ENCODE measurements at regions not wholly inside any gene's neighbourhood (a gene's known extent, or its start where the extent isn't known, plus 50 kb on each side); places are given as distances from the start of the nearest gene placed in this dataset.

DNA sequence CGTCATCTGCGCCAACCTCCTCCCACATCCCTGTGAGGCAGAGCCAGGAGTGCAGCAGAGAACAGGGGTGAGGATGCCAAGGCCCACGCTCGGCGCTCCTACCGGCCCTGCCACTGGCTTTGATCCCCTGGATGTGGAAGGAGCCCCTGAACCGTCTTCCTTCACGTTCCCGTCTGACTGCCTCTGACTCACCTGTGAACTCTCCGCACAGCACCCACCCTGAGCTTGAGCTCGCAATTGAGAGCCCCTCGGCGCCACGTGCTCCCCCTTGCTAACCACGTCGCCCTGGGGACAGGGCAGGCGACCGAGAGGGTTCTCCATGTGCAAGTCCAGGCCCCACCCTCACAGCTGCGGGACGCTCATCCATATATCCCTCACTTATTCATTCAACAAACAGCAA is 645.3 kb downstream of the BRD1 start:
- DNase-seq (ENCODE audit: low read depth, low spot score) = no peak

GRCh38 chr22:49181942-49182341 is 645.7 kb downstream of the BRD1 start:
- DNase-seq (ENCODE audit: low read depth, low spot score) = no peak

GRCh38 chr22:49181431-49181830 is 646.2 kb downstream of the BRD1 start:
- DNase-seq (ENCODE audit: low read depth, low spot score) = no peak

- no peak for DNase-seq (ENCODE audit: low read depth, low spot score)
Measured at GRCh38 chr22:49180683-49181024, 647.0 kb downstream of the BRD1 start.

DNA sequence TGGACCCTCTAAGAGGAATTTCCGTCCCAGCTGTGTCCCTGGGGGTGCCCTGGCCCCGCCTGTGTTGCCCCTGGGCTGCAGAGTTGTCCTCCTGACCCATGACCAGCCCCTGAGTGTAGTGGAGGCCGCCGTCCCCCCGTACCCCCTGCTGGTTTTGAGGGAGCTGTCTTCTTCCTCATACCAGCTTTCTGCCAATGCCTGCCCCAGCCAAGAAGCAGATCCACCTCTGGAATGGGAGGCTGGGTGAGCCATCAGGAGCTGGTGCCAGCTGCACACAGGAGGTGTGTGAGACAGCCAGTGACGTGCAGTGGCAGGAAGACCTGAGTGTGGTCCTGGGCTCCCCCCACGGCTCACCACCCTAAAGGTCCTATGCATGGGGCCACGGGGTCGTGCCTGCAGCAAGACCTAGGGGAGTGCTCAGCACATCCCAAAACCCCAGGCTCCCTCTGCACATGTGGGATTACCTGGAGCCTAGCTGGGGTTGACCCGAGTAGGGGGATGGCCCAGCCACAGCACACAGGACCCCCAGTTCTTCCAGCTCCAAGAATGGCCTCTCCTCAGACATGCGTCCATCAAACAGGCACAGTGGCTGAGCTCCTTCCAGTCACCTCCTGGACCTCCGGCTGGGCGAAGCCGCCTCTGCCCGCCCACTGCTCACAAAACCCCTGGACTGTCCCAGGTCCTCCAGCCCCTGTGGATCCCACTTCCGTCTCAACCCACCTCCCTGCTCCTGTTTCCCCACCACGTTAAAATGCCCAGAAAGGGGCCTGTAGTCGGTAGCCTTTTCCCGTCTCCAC is 647.6 kb downstream of the BRD1 start:
- DNase-seq (ENCODE audit: low read depth, low spot score) = no peak

GRCh38 chr22:49179175-49179574 is 648.5 kb downstream of the BRD1 start:
- no peak for DNase-seq (ENCODE audit: low read depth, low spot score)

DNA sequence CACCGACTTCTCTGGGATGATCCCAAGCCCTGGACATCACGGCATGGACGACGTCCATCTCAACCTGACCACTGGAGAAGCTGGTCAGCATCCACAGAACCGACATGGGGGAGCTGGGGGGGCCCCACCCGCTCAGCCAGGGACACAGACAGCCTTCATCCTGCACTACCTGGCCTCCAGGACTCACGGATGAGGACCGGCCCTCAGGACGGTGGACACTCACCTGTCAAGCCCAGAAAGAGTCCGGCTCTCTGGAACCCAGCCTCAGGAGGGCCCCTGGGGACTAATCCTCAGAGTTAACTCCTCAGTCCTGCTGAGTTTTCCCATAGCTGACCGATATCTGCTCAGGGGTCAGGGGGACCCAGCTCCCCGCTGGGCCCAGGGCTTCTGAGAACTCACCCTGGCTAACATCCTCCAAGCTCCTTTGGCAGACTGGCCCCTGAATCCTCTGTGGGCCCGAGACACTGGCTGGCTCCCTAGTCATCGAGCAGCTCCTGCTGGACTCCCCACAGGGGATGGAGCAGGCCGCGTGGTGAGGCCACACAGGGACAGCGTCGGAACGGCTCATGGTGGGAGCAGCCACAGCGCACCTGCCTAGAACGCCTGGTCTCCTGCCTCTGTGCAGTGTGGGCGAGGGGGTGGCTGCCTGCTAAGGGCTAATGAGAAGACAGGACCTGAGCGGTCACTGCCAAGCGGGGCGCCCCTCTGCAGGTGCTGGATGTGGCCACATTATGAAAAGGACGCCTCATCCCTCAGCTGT is 649.2 kb downstream of the BRD1 start:
- DNase-seq (ENCODE audit: low read depth, low spot score) = no peak

- DNase-seq (ENCODE audit: low read depth, low spot score) = no peak
Measured at GRCh38 chr22:49177666-49178065, 650.0 kb downstream of the BRD1 start.

DNA sequence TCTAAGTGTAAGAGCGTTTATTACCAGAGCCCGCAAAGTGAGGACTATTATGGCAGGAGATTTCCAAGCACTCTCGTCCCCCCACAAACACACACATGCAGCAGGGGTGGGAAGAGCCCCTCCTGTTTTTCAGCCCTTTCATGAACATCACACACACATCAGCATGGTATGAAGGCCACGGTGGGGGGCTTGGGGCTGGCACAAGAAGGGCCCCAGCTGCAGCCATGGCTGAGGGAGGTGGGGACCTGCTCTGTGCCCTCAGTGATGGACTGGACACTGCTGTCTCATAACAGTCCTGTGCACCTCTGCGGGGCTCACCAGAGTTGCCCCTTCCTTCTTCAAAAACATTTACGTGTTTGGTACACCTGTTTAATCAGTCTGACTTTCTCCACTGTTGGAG is 650.7 kb downstream of the BRD1 start:
- no peak for DNase-seq (ENCODE audit: low read depth, low spot score)

DNA sequence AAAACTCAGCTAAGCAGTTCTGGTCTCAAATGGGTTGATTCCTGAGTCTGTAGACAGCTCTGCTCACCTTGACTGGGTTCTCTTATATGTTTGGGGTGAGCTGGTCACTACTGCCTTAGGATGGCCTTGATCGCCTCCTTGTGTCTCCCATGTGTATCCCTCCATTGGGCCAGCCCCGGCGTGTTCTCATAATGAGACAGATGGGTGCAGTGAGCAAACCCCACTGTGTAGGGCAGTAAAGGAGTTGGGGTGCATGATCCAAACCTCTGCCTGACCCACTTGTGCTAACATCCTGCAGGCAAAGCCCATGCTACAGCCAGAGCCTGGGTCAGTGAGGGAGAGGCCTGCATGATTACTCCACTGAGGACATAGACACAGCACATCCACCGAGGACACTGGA is 657.6 kb downstream of the BRD1 start:
- no peak for DNase-seq (ENCODE audit: low read depth, low spot score)

- no peak for DNase-seq (ENCODE audit: low read depth, low spot score)
Measured at GRCh38 chr22:49169074-49169744, 658.5 kb downstream of the BRD1 start.

DNA sequence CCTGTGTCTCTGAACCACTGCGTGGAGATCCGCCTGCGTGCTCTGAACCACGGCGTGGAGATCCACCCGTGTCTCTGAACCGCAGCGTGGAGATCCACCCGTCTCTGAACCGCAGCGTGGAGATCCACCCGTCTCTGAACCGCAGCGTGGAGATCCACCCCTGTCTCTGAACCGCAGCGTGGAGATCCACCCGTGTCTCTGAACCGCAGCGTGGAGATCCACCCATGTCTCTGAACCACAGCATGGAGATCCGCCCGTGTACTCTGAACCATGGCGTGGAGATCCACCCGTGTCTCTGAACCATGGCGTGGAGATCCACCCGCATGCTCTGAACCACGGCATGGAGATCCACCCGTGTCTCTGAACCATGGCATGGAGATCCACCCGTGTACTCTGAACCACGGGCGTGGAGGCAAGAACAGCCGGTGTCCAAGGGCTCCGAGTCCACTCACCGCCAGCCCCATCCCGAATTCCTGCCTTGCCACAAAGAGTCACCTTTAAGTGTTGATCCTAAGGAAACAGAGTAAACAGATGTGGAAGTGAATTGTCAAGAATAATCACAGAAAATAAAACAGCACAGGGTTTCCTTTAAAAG is 659.4 kb downstream of the BRD1 start:
- DNase-seq (ENCODE audit: low read depth, low spot score) = no peak

DNA sequence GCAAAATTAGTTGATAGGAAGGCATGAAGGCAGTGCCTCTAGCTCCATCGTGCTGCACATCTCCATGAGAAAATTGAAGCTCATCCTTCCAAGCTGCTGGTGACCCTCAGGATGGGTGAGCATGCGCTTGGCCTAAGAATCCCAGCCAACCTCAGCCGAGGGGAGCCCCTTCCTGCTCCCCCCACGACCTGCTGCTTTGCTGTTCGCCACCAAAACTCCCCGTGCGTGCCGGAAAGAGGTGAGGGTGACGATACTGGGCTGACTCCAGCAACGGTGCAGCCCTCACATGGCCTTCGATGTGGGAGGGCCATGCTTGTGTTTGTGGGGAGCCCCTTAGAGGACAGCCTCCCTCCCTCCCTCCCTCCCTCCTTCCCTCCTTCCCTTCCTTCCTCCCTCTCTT is 660.9 kb downstream of the BRD1 start:
- DNase-seq (ENCODE audit: low read depth, low spot score) = no peak

DNA sequence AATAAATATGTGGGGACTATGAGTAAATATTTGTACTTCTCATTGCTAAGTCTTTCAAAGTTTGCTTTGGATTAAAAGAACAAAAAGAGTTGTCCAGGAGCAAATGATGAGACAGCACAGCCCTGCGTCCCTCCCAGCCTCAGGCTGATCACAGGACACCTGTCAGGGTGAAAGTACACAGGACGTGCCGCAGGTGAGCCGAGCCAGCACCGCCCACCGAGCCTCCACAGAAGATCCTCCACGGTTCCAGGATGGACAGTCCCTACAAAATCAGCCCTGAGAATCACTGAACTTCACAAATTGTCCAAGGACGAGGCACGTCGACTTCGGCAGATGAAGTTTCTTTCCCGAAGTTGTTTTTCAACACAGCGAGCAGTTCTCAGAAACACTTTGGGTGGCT is 661.5 kb downstream of the BRD1 start:
- DNase-seq (ENCODE audit: low read depth, low spot score) = no peak

- DNase-seq (ENCODE audit: low read depth, low spot score) = no peak
Measured at GRCh38 chr22:49164773-49165320, 662.8 kb downstream of the BRD1 start.

DNA sequence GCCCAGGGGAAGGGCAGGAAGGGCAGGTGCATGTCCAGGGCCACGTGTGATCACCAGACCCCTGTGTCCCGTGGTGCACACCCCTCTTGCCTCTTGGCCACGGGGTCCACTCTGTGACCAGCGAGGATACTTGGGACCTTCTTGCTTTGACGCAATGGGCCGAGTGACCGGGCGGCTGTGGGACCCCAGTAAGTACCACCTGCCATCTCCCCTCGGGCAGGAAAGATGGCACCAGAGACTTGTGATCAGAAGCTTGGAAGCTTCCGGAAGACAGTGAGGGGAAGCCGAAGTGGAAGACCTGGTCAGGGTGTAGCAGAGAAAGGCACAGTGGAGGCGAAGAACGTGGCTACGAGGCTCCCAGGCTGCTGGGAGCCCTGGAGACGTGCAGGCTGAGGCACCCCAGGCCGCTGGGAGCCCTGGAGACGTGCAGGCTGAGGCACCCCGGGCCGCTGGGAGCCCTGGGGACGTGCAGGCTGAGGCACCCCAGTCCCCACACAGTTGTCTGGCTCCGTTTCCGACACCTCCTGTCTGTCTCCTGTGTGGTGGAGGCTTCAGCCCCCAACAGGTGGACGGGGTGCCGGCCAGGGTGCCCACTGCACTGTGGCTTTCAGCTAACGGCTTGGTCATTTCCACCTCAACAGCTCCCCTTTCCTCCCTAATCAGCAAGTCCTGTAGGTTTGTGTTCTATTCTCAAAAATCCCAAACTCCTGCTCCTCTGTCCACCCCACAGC is 663.5 kb downstream of the BRD1 start:
- DNase-seq (ENCODE audit: low read depth, low spot score) = no peak

- no peak for DNase-seq (ENCODE audit: low read depth, low spot score)
Measured at GRCh38 chr22:49163258-49163959, 664.3 kb downstream of the BRD1 start.

- DNase-seq (ENCODE audit: low read depth, low spot score) = no peak
Measured at GRCh38 chr22:49162841-49163240, 664.8 kb downstream of the BRD1 start.

GRCh38 chr22:49161002-49161850 is 666.4 kb downstream of the BRD1 start:
- DNase-seq (ENCODE audit: low read depth, low spot score) = no peak
